ENCODE measurements at regions not wholly inside any gene's neighbourhood (a gene's known extent, or its start where the extent isn't known, plus 50 kb on each side); places are given as distances from the start of the nearest gene placed in this dataset.

- Histone ChIP-seq H3K79me2 (replicated peaks; ENCODE audit: insufficient read depth, low read length) (no peaks in the 10 kb centered on the region), H2AFZ (ENCODE audit: low read depth, low read length) (no peak overlapping the region), H3K27ac (ENCODE audit: low read length) (no peak overlapping the region), H3K9me2 (ENCODE audit: insufficient read depth, low read length) (no peaks in the 10 kb centered on the region), H3K9ac (ENCODE audit: low read length) (no peak overlapping the region), H3K36me3 (ENCODE audit: insufficient read depth, low read length) (no peaks in the 10 kb centered on the region), H4K20me1 (ENCODE audit: insufficient read depth) (no peaks in the 10 kb centered on the region), H3K9me3 (ENCODE audit: low read length) (no peaks in the 10 kb centered on the region), H3K4me3 (ENCODE audit: low read length) (no peak overlapping the region), H3K27me3 (ENCODE audit: insufficient read depth, low read depth, low read length) (no peaks in the 10 kb centered on the region), H3F3A (ENCODE audit: insufficient read depth, low read length, poor library complexity, severe bottlenecking) (no peaks in the 10 kb centered on the region), H3K4me2 (ENCODE audit: low read length) (no peak overlapping the region)
- TF ChIP-seq RAD21 (conservative IDR thresholded peaks at IDR 0.05) (no peak), POLR2AphosphoS5 (IDR thresholded peaks at IDR 0.05) (no peak), EZH2 (IDR thresholded peaks at IDR 0.05; ENCODE audit: borderline replicate concordance, insufficient read depth, low read length, poor library complexity, severe bottlenecking) (no peak)
Observed at GRCh38 chr1:5084676-5085075, 430.3 kb downstream of the AJAP1 start.

GRCh38 chr1:5067246-5067645, 412.8 kb downstream of the AJAP1 start:
- Histone ChIP-seq H2AFZ (ENCODE audit: low read depth, low read length) (no peak overlapping the region), H3K79me2 (replicated peaks; ENCODE audit: insufficient read depth, low read length) (no peaks in the 10 kb centered on the region), H3K36me3 (ENCODE audit: insufficient read depth, low read length) (no peaks in the 10 kb centered on the region), H3K9me2 (ENCODE audit: insufficient read depth, low read length) (no peaks in the 10 kb centered on the region), H4K20me1 (ENCODE audit: insufficient read depth) (no peaks in the 10 kb centered on the region), H3F3A (ENCODE audit: insufficient read depth, low read length, poor library complexity, severe bottlenecking) (no peaks in the 10 kb centered on the region), H3K9ac (ENCODE audit: low read length) (no peak overlapping the region), H3K4me2 (ENCODE audit: low read length) (no peak overlapping the region), H3K27ac (ENCODE audit: low read length) (no peak overlapping the region), H3K9me3 (ENCODE audit: low read length) (no peaks in the 10 kb centered on the region), H3K4me3 (ENCODE audit: low read length) (no peak overlapping the region), H3K27me3 (ENCODE audit: insufficient read depth, low read depth, low read length) (no peaks in the 10 kb centered on the region)
- no peak for TF ChIP-seq POLR2AphosphoS5 (IDR thresholded peaks at IDR 0.05)
- no peak for TF ChIP-seq TAF1 (IDR thresholded peaks at IDR 0.05; ENCODE audit: low read depth)
- no peak for TF ChIP-seq SMC3 (conservative IDR thresholded peaks at IDR 0.05; ENCODE audit: poor library complexity)
- no peak for TF ChIP-seq REST (IDR thresholded peaks at IDR 0.05; ENCODE audit: borderline replicate concordance)
- no peak for TF ChIP-seq MXI1 (conservative IDR thresholded peaks at IDR 0.05; ENCODE audit: poor library complexity, severe bottlenecking)
- TF ChIP-seq EZH2 (IDR thresholded peaks at IDR 0.05; ENCODE audit: borderline replicate concordance, insufficient read depth, low read length, poor library complexity, severe bottlenecking): no peak
- TF ChIP-seq CTCF (IDR thresholded peaks at IDR 0.05; ENCODE audit: poor library complexity, severe bottlenecking): no peak
- TF ChIP-seq RAD21 (conservative IDR thresholded peaks at IDR 0.05): no peak
- TF ChIP-seq EP300 (conservative IDR thresholded peaks at IDR 0.05; ENCODE audit: poor library complexity, severe bottlenecking): no peak

GRCh38 chr1:5053744-5054143, 399.3 kb downstream of the AJAP1 start:
- no peaks in the 10 kb centered on the region for H3K36me3 ChIP-seq (ENCODE audit: insufficient read depth, low read length)
- no peaks in the 10 kb centered on the region for H3K79me2 ChIP-seq (replicated peaks; ENCODE audit: insufficient read depth, low read length)
- H3K9me2 ChIP-seq (ENCODE audit: insufficient read depth, low read length): no peaks in the 10 kb centered on the region
- no peak overlapping the region for H3K4me3 ChIP-seq (ENCODE audit: low read length)
- H3F3A ChIP-seq (ENCODE audit: insufficient read depth, low read length, poor library complexity, severe bottlenecking): no peaks in the 10 kb centered on the region
- no peak overlapping the region for H3K4me2 ChIP-seq (ENCODE audit: low read length)
- H3K9ac ChIP-seq (ENCODE audit: low read length): no peak overlapping the region
- no peak overlapping the region for H2AFZ ChIP-seq (ENCODE audit: low read depth, low read length)
- H3K27me3 ChIP-seq (ENCODE audit: insufficient read depth, low read depth, low read length): no peaks in the 10 kb centered on the region
- no peak for TF ChIP-seq POLR2AphosphoS5 (IDR thresholded peaks at IDR 0.05)
- TF ChIP-seq TAF1 (IDR thresholded peaks at IDR 0.05; ENCODE audit: low read depth): no peak
- no peak for TF ChIP-seq EP300 (conservative IDR thresholded peaks at IDR 0.05; ENCODE audit: poor library complexity, severe bottlenecking)
- TF ChIP-seq RAD21 (conservative IDR thresholded peaks at IDR 0.05): no peak
- no peak for TF ChIP-seq EZH2 (IDR thresholded peaks at IDR 0.05; ENCODE audit: borderline replicate concordance, insufficient read depth, low read length, poor library complexity, severe bottlenecking)
- TF ChIP-seq SMC3 (conservative IDR thresholded peaks at IDR 0.05; ENCODE audit: poor library complexity): no peak
- no peak for TF ChIP-seq CTCF (IDR thresholded peaks at IDR 0.05; ENCODE audit: poor library complexity, severe bottlenecking)
- no peak for TF ChIP-seq REST (IDR thresholded peaks at IDR 0.05; ENCODE audit: borderline replicate concordance)
- no peak for TF ChIP-seq MXI1 (conservative IDR thresholded peaks at IDR 0.05; ENCODE audit: poor library complexity, severe bottlenecking)
- no peaks in the 10 kb centered on the region for H4K20me1 ChIP-seq (ENCODE audit: insufficient read depth)
- no peak overlapping the region for H3K27ac ChIP-seq (ENCODE audit: low read length)
- no peaks in the 10 kb centered on the region for H3K9me3 ChIP-seq (ENCODE audit: low read length)
